Thoracic aorta (tissue), 2 donors: ENCODE measurements at regions not wholly inside any gene's neighbourhood (a gene's known extent, or its start where the extent isn't known, plus 50 kb on each side); places are given as distances from the start of the nearest gene placed in this dataset.
"Not testable (repeated sequence)": the region's sequence is repeated elsewhere in the genome, so short reads cannot be mapped to it uniquely, and the experiment has no call there.

Source experiments
- ATAC-seq: fragments of 150-250 bp; one replicate; pipeline ENCODE4 v1.8.0; 2017; ENCODE audit warnings: low read depth; ENCODE audit not compliant: insufficient number of reproducible peaks, low FRiP score
- DNase-seq: peaks from one replicate; pipeline ENCODE4 v3.0.0-alpha.2; 2020; ENCODE audit warnings: low spot score
- H3K27ac ChIP-seq, 2 donors: fragments of 200-600 bp; sonication (generic); 1 replicate in 1 of 2; 2 replicates in 1 of 2; pipeline ENCODE4 v1.5.1; 2016; ENCODE audit warnings: mild to moderate bottlenecking in 2 of 2, moderate library complexity in 2 of 2
- H3K27me3 ChIP-seq: fragments of 200-600 bp; sonication (generic); replicated peaks from 2 replicates; pipeline ENCODE4 v1.6.0; 2016; ENCODE audit warnings: mild to moderate bottlenecking; ENCODE audit not compliant: insufficient read depth
- H3K36me3 ChIP-seq: fragments of 200-600 bp; sonication (generic); one replicate; pipeline ENCODE4 v1.5.1; 2016
- H3K4me1 ChIP-seq, 2 donors: fragments of 200-600 bp; sonication (generic); 1 replicate in 1 of 2; 2 replicates in 1 of 2; pipeline versions ENCODE4 v1.5.1 to v1.6.0; 2016; ENCODE audit warnings: low read depth in 2 of 2, mild to moderate bottlenecking in 1 of 2; ENCODE audit not compliant: control insufficient read depth in 1 of 2
- H3K4me3 ChIP-seq: fragments of 200-600 bp; sonication (generic); 2 replicates; pipeline ENCODE4 v1.5.1; 2016; ENCODE audit warnings: mild to moderate bottlenecking
- H3K9me3 ChIP-seq: fragments of 200-600 bp; sonication (generic); 2 replicates; pipeline ENCODE4 v1.5.1; 2016
- CTCF ChIP-seq: fragments of 200-600 bp; sonication (generic); IDR thresholded peaks from one replicate; pipeline ENCODE4 v1.5.1; 2019; ENCODE audit warnings: antibody characterized with exemption

GRCh38 chr7:142637240-142637639 lies 112.0 kb upstream of the PRSS1 start:
- DNase-seq (no peak), ATAC-seq (no peak)
- Histone ChIP-seq H3K36me3 (no peaks in the 10 kb centered on the region), H3K27me3 (no peaks in the 10 kb centered on the region), H3K9me3 (no peaks in the 10 kb centered on the region), H3K27ac (no peak overlapping the region), H3K4me1 (no peaks in the 10 kb centered on the region), H3K4me3 (no peak overlapping the region)
- no peak for TF ChIP-seq CTCF

GRCh38 chr7:142636751-142637150 lies 112.5 kb upstream of the PRSS1 start:
- ATAC-seq (no peak), DNase-seq (no peak)
- no peak overlapping the region for H3K27ac ChIP-seq
- no peaks in the 10 kb centered on the region for H3K9me3 ChIP-seq
- H3K27me3 ChIP-seq: no peaks in the 10 kb centered on the region
- H3K36me3 ChIP-seq: no peaks in the 10 kb centered on the region
- no peaks in the 10 kb centered on the region for H3K4me1 ChIP-seq
- H3K4me3 ChIP-seq: no peak overlapping the region
- no peak for TF ChIP-seq CTCF

GRCh38 chr7:142636107-142636506 lies 113.2 kb upstream of the PRSS1 start:
- not testable (repeated sequence) for H3K27me3 ChIP-seq, DNase-seq, H3K4me3 ChIP-seq, H3K27ac ChIP-seq, H3K9me3 ChIP-seq, ATAC-seq, H3K4me1 ChIP-seq, H3K36me3 ChIP-seq

- Histone ChIP-seq H3K27ac (no peak overlapping the region), H3K4me1 (no peaks in the 10 kb centered on the region), H3K36me3 (no peaks in the 10 kb centered on the region), H3K27me3 (no peaks in the 10 kb centered on the region), H3K9me3 (no peaks in the 10 kb centered on the region), H3K4me3 (no peak overlapping the region)
- DNase-seq (no peak), ATAC-seq (peak; percentile 76)
- peak; percentile 71 for TF ChIP-seq CTCF
Observed at GRCh38 chr7:142632271-142633134, 116.8 kb upstream of the PRSS1 start.

- Histone ChIP-seq H3K4me1 (no peaks in the 10 kb centered on the region), H3K36me3 (no peaks in the 10 kb centered on the region), H3K4me3 (no peak overlapping the region), H3K9me3 (no peaks in the 10 kb centered on the region), H3K27ac (no peak overlapping the region), H3K27me3 (no peaks in the 10 kb centered on the region)
- ATAC-seq: no peak
- no peak for DNase-seq
- TF ChIP-seq CTCF: no peak
Observed at GRCh38 chr7:142629588-142630260, 119.5 kb upstream of the PRSS1 start.
